GF-D8 (cell line): ENCODE measurements at regions not wholly inside any gene's neighbourhood (a gene's known extent, or its start where the extent isn't known, plus 50 kb on each side); places are given as distances from the start of the nearest gene placed in this dataset.

Experiments
- DNase-seq: peaks from one replicate; lab custom pipeline; 2025; lab: John Stamatoyannopoulos, UW

- no peak for DNase-seq
Observed at GRCh38 chr2:3100386-3100785, 277.2 kb downstream of the EIPR1 start.

GRCh38 chr2:3099860-3100234 is 277.8 kb downstream of the EIPR1 start:
- DNase-seq: no peak

GRCh38 chr2:3099145-3099859 is 278.3 kb downstream of the EIPR1 start:
- no peak for DNase-seq

- no peak for DNase-seq
Observed at GRCh38 chr2:3098231-3098630, 279.4 kb downstream of the EIPR1 start.

GRCh38 chr2:3097804-3098203 is 279.8 kb downstream of the EIPR1 start:
- DNase-seq: no peak

GRCh38 chr2:3094999-3095958 is 282.3 kb downstream of the EIPR1 start:
- no peak for DNase-seq

- DNase-seq: no peak
Observed at GRCh38 chr2:3094318-3094717, 283.3 kb downstream of the EIPR1 start.

GRCh38 chr2:3091696-3092095 is 285.9 kb downstream of the EIPR1 start:
- no peak for DNase-seq

- DNase-seq: no peak
Observed at GRCh38 chr2:3082705-3083104, 294.9 kb downstream of the EIPR1 start.

GRCh38 chr2:3079959-3080948 is 297.4 kb downstream of the EIPR1 start:
- DNase-seq: no peak

- DNase-seq: no peak
Observed at GRCh38 chr2:3079466-3079865, 298.2 kb downstream of the EIPR1 start.

- no peak for DNase-seq
Observed at GRCh38 chr2:3078684-3079083, 298.9 kb downstream of the EIPR1 start.

- no peak for DNase-seq
Observed at GRCh38 chr2:3076848-3077642, 300.6 kb downstream of the EIPR1 start.

- no peak for DNase-seq
Observed at GRCh38 chr2:3075991-3076340, 301.7 kb downstream of the EIPR1 start.

- DNase-seq: no peak
Observed at GRCh38 chr2:3075316-3075990, 302.2 kb downstream of the EIPR1 start.

GRCh38 chr2:3073704-3074103 is 303.9 kb downstream of the EIPR1 start:
- no peak for DNase-seq

- no peak for DNase-seq
Observed at GRCh38 chr2:3073041-3073595, 304.5 kb downstream of the EIPR1 start.

- no peak for DNase-seq
Observed at GRCh38 chr2:3071685-3072263, 305.8 kb downstream of the EIPR1 start.

GRCh38 chr2:3066831-3067230 is 310.8 kb downstream of the EIPR1 start:
- no peak for DNase-seq

- DNase-seq: no peak
Observed at GRCh38 chr2:3065928-3066327, 311.7 kb downstream of the EIPR1 start.
